ENCODE measurements at regions not wholly inside any gene's neighbourhood (a gene's known extent, or its start where the extent isn't known, plus 50 kb on each side); places are given as distances from the start of the nearest gene placed in this dataset.
A peak's percentile ranks its signal among the peaks of the same experiment; 100 is the strongest.

DNA sequence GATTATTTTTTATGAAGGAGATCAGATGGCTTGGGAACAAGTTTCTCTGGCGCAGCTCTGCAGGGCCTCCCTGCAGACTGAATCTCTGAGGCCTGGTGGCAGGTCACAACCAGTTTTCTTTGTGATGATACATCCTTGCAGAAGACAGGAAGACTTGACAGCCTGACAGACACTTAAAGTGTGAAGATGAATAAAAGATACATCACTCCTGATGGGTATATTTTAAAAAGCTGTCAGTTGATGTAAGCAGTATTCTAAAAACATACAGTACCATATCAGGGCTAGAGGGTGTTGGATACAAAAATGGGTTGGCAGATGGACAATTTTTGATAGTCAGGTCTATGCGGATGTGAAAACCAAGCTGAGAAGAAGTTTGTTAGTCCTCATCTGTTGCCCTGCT is 239.5 kb downstream of the LHFPL1 start:
- no peak for TF ChIP-seq CTCF (IDR thresholded peaks at IDR 0.05)

- no peak for TF ChIP-seq CTCF (IDR thresholded peaks at IDR 0.05)
Observed at GRCh38 chrX:112424166-112424565, 255.6 kb downstream of the LHFPL1 start.

DNA sequence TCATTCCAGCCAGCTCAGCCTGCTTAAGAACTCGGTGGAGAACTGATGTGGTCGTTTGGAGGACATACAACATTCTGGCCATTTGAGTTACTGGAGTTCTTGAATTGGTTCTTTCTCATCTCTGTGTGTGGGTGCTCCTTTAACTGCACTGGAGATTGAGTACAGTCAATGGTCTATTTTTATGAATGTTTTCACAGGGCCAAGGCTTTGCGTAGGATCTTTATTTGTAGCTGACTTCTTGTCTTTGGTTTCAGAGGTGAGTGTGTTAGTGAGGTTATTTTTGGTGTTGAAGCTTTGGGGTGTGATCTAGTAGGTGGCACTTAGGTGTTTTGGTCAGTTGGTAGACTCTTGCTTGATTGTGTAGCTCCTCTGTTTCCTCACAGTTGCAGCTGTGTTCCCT is 288.4 kb downstream of the LHFPL1 start:
- TF ChIP-seq CTCF (IDR thresholded peaks at IDR 0.05), result no peak

DNA sequence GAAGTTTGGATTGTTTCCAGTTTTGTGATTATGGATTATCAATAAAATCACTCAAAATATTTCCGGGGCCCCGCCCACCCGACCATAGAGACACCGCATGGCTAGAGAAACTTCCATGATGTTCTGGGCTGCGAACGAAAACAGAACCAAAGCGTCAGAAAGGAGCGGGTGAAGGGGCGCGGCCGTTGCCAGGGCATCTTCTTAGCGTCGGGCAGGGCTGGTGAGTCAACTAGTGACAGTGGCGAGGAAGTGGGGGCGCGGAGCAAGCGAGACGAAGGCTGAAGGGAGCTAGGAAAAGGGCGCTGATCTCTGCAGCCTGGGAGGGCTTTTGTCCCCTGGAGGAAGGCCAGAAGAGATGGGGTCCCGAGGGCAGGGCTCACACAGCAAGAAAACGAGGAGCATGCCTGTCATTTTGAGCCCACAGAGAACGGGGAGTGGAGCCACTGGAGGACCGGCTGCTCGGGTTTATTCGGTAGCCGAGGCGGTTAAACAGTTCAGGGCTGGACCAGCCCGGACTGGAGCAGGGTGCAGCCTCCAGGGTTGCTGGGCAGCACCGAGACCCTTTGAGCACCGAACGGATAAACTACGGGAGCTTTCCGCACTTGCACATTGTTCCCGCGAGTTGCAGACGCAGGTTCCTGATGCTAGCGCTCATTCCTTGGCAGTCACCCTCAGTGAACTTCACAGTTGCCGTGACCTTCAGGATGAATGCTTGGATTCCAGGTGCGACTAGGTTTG is 298.1 kb upstream of the TRPC5 start:
- no peak for TF ChIP-seq CTCF (IDR thresholded peaks at IDR 0.05)

GRCh38 chrX:112377481-112377880 is 294.9 kb upstream of the TRPC5 start:
- no peak for TF ChIP-seq CTCF (IDR thresholded peaks at IDR 0.05)

DNA sequence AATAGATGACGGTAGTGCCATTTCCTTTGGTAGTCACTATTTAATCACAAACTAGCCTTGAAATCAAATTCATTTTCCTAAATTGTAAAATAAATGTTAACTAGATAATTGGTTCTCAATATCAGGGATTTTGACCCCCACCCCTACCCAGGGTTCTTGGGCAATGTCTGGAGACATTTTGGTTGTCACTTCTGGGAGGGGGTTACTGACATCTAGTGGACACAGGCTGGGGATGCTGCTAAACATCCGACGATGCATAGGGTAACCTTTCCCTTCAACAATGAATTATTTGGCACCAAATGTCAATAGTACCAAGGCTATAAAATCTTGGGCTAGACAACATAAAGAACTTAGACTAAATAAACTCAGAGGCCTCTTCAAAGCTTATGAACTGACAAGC is 285.8 kb upstream of the TRPC5 start:
- TF ChIP-seq CTCF (IDR thresholded peaks at IDR 0.05), result peak; percentile 68

DNA sequence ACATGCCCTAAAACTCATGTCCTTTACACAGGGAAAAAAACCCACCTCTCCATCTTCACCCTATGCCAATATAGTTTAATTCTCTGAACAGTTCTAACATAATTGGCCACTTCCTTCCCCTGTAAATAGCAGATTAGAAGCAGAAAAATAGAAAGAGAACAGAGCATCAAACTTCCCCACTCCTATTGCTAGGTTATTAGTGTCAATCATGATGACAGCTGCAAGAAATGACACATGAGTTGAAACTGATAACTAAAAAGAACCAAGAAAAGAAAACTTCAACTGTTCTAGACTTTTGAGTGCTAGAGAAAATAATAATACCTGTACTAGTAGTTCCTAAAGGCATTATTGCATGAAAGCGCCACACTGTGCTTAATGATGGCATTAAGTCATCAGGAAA is 284.5 kb upstream of the TRPC5 start:
- no peak for TF ChIP-seq CTCF (IDR thresholded peaks at IDR 0.05)

DNA sequence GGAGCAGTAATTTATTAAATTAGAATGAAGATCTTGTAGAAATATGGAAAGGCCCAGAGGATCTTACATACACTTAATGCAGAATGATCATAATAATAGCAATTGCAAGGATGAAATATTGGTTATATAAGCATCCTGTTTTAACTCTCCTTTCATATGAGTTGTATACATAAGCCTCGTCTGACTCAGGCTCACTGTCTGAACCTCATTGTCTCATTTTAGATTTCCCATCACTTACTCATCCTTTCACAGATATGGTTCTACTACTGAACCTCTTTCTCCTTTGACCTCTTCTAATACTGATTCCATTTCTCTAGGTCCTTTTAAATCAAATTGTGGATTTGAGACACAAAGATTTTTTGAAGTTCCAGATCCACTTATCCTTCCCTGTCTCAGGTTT is 277.3 kb upstream of the TRPC5 start:
- TF ChIP-seq CTCF (IDR thresholded peaks at IDR 0.05), result no peak

Data from LNCAP (cell line).